Activated CD4-positive, alpha-beta T cell treated with anti-CD3 and anti-CD28 coated beads, Interleukin-2, amount 50 U/mL, for 16 hours (primary cell): ENCODE measurements at regions not wholly inside any gene's neighbourhood (a gene's known extent, or its start where the extent isn't known, plus 50 kb on each side); places are given as distances from the start of the nearest gene placed in this dataset.
"Not testable (repeated sequence)": the region's sequence is repeated elsewhere in the genome, so short reads cannot be mapped to it uniquely, and the experiment has no call there.

Source experiments
- DNase-seq: peaks from one replicate; pipeline ENCODE4 v3.0.0-alpha.2; 2020

GRCh38 chr20:52365688-52366087 lies 174.1 kb upstream of the ZFP64 start:
- DNase-seq: no peak

DNA sequence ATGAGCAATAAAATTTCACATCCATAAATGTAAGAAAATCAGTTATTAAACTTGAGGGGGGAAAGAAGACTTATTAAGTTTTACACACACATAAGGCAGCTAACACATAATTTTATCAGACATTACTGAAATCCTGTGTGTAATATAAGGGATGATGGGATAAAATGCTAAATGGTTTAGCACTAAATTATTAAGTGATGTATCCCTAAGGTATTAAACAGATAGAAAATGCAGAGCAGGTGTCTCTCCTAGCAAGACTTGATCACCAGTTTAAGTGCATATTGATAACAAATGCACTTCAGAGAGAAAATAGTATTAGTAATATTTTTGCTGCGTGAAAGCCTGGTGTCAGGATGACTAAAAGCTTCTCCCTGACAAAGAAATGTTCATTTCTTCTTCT lies 172.8 kb upstream of the ZFP64 start:
- no peak for DNase-seq

DNA sequence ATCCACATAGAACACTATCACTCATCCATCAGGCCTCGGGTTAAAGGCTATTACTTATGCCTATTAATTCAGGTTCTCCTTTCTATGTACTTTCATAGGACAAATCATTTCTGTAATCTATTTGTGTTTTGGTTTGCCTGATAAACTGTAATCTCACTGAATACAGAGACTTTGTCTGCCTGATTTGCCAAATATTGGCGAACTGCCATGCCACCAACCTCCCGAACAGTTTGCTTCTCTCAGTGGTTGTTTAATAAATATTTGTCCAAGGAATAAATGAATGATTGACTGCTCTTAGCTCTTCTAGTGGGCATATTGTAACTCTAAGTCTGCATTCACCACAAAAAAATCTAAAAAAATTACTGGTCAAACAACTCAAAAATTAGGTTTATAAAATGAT lies 170.1 kb upstream of the ZFP64 start:
- no peak for DNase-seq

DNA sequence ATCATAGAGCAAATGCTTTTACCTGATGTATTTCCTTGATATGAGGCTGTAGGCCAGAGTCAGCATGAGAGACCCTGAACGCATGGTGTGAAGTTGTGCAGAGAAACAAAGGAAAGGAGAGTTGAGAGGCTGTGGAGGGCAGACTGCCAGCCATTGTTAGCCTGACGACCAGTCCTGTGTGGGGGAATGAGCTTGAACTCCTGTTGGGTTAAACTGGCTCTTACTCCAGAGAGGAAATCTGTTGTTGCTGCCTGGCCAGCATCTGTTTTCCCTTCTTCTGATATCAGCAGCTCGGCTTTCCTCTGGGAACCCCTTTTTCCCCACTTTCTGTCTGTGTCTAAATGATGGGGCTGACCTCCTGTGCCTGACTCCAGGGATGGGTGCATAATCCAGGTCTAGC lies 158.2 kb upstream of the ZFP64 start:
- DNase-seq: no peak

- no peak for DNase-seq
Observed at GRCh38 chr20:52348434-52348833, 156.9 kb upstream of the ZFP64 start.

DNA sequence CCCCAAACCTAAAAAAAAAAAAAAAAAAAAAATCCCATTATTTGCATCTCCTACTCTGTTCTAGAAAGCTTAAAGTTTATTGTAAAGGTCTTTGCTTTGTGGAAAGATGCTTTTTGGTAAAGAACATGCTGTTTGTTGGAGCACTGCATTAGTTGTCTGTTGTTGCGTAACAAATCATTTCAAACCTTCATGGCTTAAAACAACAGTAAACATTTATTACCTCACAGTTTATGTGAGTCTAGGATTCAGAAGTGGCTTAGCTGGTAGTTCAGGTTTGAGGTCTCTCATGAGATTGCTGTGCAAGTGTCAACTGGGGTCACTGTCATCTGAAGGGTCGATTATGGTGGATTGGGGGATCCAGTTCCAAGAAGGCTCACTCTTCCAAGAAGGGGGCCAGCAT lies 155.2 kb upstream of the ZFP64 start:
- no peak for DNase-seq

- DNase-seq: no peak
Observed at GRCh38 chr20:52342913-52343312, 151.3 kb upstream of the ZFP64 start.

DNA sequence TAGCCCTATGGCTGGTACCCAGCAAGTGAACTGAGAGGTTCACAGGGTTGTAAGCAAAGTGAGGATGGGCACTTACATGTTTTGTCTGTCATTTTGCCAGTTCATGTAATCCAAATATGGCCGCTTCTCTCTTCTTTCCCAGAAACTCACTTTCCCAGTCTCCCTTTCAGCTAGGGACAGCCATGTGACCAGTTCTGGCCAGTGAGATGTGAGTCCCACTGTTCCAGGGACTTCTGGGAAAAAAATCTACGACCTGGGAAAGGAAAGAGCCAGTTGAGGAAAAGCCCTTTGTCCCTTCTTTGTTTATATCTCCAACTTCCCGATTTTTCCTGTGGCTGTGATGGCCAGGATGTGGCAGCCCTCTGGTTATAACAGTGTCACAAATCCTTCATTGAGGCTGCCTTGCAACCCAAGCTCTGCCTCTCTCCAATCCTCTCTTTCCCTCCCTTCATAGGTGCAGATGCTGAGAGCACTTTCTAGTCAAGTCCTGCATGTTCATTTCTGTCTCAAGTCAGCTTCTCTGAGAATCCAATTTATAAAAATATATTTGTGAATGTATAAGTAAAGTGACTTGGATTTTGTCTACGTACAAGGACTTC lies 148.6 kb upstream of the ZFP64 start:
- no peak for DNase-seq

DNA sequence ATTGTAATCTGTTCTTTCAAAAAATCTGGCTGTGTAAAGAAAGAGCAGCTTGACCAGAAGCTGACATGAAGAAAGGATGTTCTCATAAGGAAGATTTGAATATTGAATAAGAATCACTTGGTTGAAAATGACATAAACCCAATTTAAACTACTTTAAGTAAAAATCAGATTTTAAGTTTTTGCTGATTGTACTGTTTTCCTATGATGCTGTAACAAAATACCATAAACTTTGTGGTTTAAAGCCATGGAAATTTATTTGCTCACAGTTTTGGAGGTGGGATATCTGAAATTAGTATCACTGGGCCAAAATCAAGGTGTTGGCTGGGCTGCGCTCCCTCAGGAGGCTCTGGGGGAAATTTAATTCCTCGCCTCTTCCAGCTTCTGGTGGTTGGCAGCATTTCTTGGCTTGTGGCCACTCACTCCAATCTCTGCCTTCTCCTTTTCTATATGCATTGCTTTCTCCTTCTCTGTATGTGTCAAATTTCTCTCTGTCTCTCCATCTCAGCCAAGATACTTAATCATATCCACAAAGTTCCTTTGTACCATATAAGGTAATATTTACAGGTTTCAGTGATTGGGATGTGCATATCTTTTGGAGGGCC lies 141.2 kb upstream of the ZFP64 start:
- no peak for DNase-seq

GRCh38 chr20:52332230-52332629 lies 140.7 kb upstream of the ZFP64 start:
- DNase-seq: no peak

- DNase-seq: no peak
Observed at GRCh38 chr20:52331655-52332054, 140.1 kb upstream of the ZFP64 start.

DNA sequence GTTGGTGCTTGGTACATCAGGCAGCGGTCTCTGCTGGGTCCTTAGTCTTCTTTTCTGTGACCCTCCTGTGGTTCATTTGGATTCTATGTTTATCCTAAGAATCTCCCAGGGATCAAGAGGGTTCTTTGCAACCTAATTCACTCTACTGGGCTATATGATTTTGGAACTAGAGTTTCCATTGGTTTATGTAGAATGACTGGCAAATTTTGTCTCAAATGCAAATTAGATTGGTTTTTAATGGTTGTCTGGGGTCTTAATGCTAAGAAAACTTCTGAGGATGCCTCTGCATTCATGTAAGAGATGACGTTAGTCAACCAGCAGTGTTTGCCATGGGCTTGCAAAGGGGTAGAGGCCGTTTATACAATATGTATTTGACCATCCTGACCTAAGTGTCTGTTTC lies 129.8 kb upstream of the ZFP64 start:
- DNase-seq: no peak

DNA sequence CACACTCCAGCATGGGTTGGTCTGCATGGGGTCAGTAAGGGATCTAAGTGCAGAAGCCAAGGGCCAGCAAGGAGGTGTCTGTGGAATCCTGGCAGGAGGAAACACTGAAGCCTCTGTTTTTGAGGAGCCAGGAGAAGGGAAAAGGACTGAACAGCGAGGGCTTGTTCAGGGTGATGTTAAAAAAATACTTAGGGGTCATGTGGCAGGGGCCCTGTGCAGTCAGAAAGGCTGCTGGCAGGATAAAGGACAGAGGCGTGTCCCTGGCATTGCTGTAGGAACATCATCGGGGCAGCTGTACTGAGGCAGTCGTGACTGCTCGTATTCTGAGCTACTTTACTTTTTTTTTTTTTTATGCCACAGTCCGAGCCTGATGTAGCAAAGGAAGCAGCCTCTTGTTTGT lies 127.1 kb upstream of the ZFP64 start:
- DNase-seq: no peak

GRCh38 chr20:52313341-52313963 lies 121.9 kb upstream of the ZFP64 start:
- no peak for DNase-seq

GRCh38 chr20:52312132-52312729 lies 120.7 kb upstream of the ZFP64 start:
- peak; percentile 57 for DNase-seq

DNA sequence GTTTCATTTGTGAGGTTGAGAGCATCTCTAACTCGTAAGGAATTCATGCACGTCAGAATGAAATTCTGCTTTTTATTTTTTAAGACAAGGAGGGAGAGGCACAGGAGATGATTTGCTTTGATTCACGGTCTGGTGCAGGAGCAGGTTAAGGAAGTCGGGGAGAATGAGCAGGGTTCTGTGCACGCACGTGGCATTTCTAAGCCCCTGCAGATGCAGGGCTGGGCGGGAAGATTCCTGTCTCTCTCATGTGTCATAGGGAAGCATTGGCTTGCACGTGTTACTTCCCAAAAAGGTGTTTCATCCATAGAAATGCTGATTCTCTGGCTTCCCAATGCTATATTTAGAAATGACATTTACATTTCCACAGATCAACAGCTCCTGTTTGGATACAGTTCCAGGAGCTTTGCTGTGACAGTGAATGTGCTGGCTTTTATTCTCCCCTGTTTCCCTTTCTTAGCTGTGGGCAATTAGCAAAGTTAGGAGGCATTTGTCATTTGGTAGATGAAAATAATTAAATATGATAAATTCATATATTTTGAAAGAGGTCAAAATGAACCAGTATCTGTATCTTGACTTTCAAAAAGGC lies 119.7 kb upstream of the ZFP64 start:
- no peak for DNase-seq

DNA sequence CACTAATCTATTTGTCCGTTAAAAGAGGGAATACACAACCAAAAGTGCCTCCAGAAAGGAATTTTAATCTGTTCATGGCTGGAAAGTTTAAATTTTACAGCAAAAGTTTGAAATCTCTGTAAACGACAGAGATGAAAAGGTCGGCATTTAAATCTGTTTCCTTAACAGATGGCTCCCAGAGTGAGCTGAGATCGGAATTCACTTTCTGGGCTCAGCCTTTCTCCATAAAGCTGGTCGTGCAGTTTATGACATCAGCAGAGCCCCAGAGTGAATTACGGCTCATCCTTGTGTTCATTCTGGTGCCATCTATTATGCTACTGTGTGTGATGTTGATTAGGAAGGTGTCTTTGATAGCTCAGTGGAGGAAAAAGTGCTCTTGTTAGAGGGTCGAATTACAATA lies 117.6 kb upstream of the ZFP64 start:
- no peak for DNase-seq

- no peak for DNase-seq
Observed at GRCh38 chr20:52306477-52306876, 114.9 kb upstream of the ZFP64 start.

DNA sequence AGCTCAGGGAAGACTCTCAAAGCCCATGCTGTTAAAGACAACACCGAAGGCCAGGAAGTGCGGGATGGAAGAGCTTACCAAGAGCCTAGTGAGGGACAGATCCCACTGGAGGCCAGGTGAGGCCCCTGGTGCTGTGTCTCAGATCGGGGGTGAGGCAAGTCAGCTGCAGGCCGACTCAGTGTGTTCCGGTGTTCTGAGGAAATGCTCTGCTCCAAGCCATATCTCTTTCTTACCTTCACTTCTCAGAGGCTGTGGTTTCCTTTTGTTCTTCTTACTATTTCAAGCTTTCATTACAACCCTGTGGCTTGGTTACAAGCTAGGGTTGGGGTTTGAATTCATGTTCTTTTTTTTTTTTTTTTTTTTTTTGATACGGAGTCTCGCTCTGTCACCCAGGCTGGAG lies 114.3 kb upstream of the ZFP64 start:
- DNase-seq: peak; percentile 20

DNA sequence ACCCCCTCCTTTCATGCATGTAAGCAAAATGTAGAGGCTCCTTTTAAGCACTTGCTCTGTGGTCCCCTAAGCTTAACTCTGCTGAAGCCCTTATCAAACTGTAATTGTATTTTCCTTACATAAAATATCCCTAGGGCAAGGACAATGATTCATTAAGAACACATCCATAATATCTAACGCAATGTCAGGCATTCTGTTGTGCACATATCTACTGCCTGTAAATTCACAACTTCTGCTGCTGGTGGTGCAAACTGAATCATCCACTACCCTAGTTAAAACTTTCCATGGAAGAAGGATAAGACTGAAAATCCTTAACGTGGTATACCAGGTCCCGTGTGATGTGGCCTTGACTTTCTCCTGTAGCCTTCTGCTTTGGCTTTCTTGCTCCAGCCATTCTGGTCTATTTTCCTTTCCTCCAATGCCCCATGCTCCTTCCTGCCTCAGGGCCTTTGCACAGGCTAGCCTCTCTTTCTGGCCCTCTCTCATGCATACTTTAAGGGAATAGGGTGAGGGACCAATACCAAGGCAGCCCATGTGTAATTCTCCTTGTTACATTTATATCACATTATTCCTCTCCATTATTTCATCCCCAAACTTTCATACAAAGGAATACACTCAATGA lies 113.6 kb upstream of the ZFP64 start:
- no peak for DNase-seq

DNA sequence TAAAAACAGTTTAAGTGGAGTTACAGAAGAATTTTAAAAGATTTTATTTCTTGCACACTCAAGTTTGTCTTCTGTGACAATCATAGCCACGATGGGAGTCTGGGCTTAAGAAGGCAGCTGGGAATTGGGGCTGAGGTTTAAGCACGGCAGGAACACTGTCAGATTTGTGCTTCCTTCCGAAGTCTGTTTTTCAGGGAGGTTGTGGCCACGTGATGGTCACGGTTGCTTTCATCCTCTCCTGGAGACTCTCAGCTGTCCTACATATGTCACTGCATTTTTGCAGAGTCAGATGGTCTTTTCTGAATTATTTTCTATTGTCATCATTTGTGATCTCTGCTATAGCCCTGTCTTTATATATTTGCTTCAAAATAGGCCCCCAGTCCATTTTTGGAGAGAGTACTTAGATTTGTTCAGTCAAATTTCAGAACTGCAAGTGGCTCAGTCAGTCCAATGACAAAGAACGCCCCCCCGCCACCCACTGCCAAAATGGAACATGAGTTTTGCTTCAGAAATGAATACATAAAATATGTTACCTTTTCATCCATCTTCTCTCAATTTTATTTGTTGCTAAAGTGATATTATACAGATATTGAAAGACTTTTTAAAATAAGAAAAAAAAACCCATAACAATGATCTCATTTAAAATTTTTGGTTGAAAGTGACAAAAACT lies 111.8 kb upstream of the ZFP64 start:
- DNase-seq: no peak

DNA sequence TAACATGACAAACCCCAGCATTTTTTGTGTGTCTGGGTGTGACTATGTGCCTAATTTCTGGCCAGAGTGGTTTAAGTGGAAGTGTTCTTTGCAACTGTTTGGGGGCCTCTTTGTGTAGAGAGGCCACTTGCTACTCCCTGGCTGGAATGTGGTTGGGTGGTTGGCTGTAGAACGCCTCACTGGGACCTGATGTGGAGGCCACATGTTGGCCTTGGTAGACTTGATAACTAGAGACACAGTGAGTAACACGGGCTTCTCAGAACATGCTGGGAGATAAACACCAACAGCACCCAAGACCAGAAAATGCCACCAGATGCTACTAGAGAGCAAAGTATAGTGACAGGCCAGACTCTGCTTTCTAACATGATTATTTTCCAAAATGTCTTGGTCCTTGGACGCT lies 111.2 kb upstream of the ZFP64 start:
- DNase-seq: no peak

DNA sequence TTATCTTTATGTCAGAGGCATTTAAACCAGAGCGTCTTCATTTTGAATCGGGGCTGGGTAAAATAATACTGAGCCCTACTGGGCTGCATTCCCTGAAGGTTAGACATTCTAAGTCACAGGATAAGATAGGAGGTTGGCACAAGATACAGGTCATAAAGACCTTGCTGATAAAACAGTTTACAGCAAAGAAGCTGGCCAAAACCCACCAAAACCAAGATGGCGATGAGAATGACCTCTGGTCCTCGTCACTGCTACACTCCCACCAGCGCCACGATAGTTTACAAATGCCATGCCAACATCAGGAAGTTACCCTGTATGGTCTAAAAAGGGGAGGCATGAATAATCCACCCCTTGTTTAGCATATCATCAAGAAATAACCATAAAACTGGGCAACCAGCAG lies 110.5 kb upstream of the ZFP64 start:
- DNase-seq: not testable (repeated sequence)
